ENCODE measurements at regions not wholly inside any gene's neighbourhood (a gene's known extent, or its start where the extent isn't known, plus 50 kb on each side); places are given as distances from the start of the nearest gene placed in this dataset.

DNA sequence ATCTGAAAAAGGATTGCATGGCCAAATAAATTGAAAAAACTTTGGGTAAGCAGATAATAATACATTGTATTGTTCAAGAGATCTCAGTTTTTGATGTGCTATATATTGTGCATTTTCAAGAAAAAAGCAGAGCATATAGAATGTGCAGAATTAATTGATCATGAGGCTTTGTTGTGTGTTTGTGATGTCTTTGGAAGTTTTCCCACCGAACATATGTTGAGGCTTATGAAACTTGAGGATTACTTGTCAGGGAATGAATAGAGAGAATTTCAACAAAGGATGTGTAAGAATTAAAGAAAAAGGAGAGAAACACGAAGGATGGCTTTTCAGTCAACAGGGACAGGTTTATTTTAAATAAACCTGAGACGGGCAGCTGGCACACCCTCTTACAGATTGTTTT is 232.5 kb upstream of the POU1F1 start:
- intact Hi-C loops (cut with DNase I) = no loop called here
- no peak for DNase-seq (ENCODE audit: low spot score in 2 of 2)
- Histone ChIP-seq H3K9me3 (no peaks in the 10 kb centered on the region), H3K4me1 (no peaks in the 10 kb centered on the region), H3K36me3 (no peaks in the 10 kb centered on the region), H3K27me3 (no peaks in the 10 kb centered on the region), H3K27ac (no peak overlapping the region), H3K4me3 (no peak overlapping the region)
- TF ChIP-seq, protein P1, sequence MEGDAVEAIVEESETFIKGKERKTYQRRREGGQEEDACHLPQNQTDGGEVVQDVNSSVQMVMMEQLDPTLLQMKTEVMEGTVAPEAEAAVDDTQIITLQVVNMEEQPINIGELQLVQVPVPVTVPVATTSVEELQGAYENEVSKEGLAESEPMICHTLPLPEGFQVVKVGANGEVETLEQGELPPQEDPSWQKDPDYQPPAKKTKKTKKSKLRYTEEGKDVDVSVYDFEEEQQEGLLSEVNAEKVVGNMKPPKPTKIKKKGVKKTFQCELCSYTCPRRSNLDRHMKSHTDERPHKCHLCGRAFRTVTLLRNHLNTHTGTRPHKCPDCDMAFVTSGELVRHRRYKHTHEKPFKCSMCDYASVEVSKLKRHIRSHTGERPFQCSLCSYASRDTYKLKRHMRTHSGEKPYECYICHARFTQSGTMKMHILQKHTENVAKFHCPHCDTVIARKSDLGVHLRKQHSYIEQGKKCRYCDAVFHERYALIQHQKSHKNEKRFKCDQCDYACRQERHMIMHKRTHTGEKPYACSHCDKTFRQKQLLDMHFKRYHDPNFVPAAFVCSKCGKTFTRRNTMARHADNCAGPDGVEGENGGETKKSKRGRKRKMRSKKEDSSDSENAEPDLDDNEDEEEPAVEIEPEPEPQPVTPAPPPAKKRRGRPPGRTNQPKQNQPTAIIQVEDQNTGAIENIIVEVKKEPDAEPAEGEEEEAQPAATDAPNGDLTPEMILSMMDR (IDR thresholded peaks at IDR 0.05) = no peak

DNA sequence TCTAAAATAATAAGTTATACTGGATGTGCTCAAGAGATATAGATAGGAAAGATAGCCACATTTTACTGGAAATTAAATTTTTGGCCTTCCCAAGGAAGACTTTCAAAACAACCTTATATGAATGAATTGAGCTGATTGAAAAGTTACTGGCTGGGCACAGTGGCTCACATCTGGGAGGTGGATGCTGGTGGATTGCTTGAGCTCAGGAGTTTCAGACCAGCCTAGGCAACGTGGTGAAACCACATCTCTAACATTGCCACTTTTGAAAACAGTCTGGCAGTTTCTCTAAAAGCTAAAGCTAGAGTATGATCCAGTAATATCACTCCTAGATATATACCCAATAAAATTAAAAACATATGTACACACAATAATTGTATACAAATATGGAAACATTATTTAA is 231.4 kb upstream of the POU1F1 start:
- Histone ChIP-seq H3K4me3 (no peak overlapping the region), H3K36me3 (no peaks in the 10 kb centered on the region), H3K27ac (no peak overlapping the region), H3K9me3 (no peaks in the 10 kb centered on the region), H3K4me1 (no peaks in the 10 kb centered on the region), H3K27me3 (no peaks in the 10 kb centered on the region)
- no peak for DNase-seq (ENCODE audit: low spot score in 2 of 2)
- intact Hi-C loops (cut with DNase I) = no loop called here
- TF ChIP-seq, protein P1 (IDR thresholded peaks at IDR 0.05) = no peak

DNA sequence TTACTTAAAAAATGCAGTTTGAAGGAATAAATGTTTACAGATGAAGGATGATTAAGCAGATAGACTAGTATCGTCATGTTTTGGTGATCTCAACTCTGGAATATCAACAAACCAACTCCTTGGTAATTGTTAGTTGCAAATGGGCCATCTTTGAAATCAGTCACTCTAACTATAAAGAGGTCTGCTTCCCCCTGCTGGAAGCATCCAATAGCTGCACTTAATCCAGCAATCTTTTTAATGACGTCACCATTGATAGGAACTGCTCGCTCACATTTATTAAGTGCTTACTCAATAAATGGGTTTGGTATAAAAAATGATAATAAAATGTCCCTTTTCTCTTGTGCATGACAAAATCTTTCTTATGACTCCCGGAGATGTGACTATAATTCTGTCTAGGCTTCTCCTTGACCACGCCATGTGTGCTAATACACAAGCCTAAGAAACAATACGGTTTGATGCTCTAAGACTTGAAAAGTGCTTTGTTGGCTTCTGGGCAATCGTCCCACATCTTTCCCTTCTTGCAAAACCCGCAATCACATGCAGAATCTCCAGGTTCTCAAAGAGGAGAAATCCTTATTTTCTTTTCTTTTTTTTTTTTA is 227.6 kb upstream of the POU1F1 start:
- H3K4me1 ChIP-seq = no peaks in the 10 kb centered on the region
- H3K36me3 ChIP-seq = no peaks in the 10 kb centered on the region
- no peaks in the 10 kb centered on the region for H3K9me3 ChIP-seq
- intact Hi-C loops (cut with DNase I) = no loop called here
- H3K27me3 ChIP-seq = no peaks in the 10 kb centered on the region
- no peak overlapping the region for H3K4me3 ChIP-seq
- no peak overlapping the region for H3K27ac ChIP-seq
- no peak for DNase-seq (ENCODE audit: low spot score in 2 of 2)
- TF ChIP-seq, protein P1 (IDR thresholded peaks at IDR 0.05) = peak in 1 of 3 experiments; percentile 23

DNA sequence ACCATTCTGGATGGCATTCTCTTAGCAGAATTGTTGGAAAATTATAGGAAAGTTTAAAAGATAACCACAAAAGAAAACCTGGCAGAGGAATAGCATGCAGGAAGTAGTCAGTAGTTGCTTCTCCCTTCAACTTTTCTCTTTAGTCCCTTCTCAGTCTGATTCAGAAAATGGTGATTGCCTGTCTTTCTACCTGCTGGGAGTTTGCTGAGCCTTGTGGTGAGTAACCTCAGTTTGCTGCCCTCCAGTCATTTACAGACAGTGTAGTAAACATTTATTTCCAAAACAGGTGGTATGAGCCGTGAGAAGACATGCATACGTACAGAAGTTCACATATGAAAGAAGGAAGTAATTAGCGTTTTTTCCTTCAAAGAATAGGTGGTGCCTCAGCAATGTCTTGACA is 224.7 kb upstream of the POU1F1 start:
- intact Hi-C loops (cut with DNase I) = no loop called here

DNA sequence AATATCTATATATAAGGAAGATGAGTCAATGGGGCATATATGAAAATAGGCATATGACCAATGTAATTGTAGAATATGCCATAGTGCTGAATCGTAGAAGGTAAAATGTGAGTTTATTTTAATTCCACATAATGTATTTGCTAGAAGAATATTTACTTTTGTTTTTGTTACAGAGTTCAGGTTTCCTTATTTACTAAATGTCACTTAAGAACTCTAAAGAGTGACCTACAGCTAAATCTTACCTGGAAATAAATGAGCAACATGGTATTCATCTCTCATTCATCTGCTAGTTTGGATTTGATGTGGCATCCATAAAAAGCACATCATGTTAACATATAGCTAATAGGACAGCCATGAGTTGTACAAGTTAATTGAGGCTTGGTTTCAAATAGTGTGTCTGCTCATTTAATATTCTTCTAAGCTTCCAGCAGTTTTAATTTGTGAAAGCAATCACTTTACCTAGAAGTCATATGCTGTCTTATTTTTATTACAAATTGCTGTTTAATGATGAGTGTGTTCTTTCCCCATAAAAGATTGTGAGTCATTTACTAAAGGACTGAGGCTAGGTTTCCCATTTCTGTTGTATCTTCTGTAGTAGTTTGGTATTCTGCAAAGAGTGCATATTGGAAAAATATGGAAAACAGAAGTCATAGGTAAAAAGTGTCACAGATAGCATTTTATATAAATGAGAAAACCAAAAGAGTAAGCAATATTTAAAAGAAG is 222.1 kb upstream of the POU1F1 start:
- H3K27ac ChIP-seq = no peak overlapping the region
- H3K36me3 ChIP-seq = no peaks in the 10 kb centered on the region
- TF ChIP-seq, protein P1 (IDR thresholded peaks at IDR 0.05) = no peak
- no peaks in the 10 kb centered on the region for H3K4me1 ChIP-seq
- no peaks in the 10 kb centered on the region for H3K27me3 ChIP-seq
- H3K9me3 ChIP-seq = no peaks in the 10 kb centered on the region
- H3K4me3 ChIP-seq = no peak overlapping the region
- intact Hi-C loops (cut with DNase I) = no loop called here
- no peak for DNase-seq (ENCODE audit: low spot score in 2 of 2)

More for the DNA sequence above, 224.7 kb upstream of the POU1F1 start:
- Histone ChIP-seq H3K4me1 (no peaks in the 10 kb centered on the region), H3K27me3 (no peaks in the 10 kb centered on the region), H3K27ac (no peak overlapping the region), H3K4me3 (no peak overlapping the region), H3K36me3 (no peaks in the 10 kb centered on the region), H3K9me3 (no peaks in the 10 kb centered on the region)
- TF ChIP-seq, protein P1 (IDR thresholded peaks at IDR 0.05) = no peak
- no peak for DNase-seq (ENCODE audit: low spot score in 2 of 2)
